ENCODE measurements at regions not wholly inside any gene's neighbourhood (a gene's known extent, or its start where the extent isn't known, plus 50 kb on each side); places are given as distances from the start of the nearest gene placed in this dataset.
"Not testable (repeated sequence)": the region's sequence is repeated elsewhere in the genome, so short reads cannot be mapped to it uniquely, and the experiment has no call there.

DNA sequence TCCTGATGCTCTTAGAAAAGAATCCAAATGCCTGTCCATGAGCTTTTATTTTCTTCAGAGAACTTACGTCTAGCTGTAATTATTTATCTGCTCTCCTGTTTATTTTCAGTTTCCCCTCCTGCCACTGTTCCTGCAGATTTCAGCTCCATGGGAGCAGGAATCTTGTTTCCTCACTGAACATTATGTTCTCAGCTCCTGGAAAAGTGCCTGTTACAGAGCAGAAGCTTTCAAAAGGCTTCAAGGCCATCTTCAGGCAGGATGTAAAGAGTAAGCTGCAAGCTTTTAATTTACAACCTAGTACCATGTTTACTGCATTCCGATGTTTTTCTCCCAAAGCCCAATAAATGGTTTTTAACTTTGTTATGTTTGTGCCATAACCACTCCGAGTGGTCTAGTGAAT, 98.4 kb upstream of the BTG1 start:
- no peak for DNase-seq

- DNase-seq: no peak
These were observed 97.3 kb upstream of the BTG1 start for GRCh38 chr12:92242907-92243306.

- DNase-seq: peak; percentile 74
These were observed 92.3 kb upstream of the BTG1 start for GRCh38 chr12:92237762-92238523.

DNA sequence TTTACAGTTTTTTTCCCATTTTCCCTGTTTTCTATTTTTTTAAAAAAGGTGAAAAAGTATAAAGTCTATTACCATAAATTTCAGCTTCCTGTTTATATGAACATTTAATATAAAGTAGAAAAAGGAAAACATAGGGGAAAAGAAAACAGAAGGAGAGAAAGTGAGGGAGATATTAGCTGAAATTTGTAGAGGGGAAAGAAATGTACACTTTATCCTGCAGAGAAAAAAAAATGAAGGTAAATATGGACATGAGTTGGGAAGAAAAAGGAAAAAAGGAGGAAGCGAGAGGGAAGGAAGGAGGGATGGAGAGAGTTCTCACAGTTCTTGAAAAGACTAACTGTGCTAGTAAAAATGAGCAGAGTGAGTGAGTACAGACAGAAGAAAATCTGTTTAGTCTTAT, 91.6 kb upstream of the BTG1 start:
- DNase-seq: no peak

GRCh38 chr12:92235703-92236472, 90.2 kb upstream of the BTG1 start:
- DNase-seq: no peak

DNA sequence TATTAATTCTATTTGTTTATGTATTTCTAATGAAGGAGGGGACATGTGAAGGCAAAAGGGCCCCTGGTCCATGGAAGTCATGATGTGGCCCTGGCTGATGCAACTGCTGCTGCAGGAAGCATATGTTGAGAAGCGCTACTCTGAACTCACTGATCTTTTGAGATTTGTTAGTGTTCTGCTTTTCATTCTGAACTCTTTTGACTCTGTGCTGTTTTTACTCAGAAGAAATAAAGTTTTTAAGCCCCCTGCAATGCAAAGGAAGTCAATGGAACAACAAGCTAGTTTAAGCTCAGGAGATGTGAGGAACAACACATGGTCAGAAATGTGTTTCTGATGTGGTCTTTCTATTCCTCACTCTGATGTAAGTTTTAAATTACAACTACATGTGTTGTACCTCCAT, 88.9 kb upstream of the BTG1 start:
- DNase-seq: no peak

DNA sequence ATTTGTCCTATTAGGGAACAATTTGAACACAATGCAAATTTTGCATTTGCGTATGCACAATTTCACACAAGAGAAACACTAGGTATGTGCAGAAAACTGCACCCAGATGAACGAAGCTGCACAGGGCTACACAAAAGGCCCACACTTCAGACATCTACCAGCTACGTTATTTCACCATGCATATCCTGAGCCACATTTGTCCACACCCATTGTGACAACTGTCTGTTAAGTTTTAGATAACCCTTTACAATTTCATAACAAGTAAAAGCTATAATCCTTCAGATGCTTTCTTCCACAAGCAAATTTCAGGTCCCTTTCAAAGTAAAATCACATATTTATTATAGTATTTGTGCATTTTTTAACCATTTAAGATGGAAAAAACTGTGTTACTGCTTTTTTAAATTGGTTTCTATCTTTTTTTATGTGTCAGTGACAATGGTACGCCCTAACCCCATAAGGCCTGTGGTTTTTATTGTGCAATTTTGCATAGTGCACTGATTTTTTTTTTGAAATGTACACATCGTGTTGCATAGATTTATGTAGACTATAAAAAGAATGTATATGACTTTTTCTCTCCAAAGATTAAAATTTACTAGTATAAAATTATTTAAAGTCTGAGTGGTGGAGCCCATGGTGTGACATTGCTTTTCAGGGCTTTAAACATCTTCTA, 87.8 kb upstream of the BTG1 start:
- no peak for DNase-seq

DNA sequence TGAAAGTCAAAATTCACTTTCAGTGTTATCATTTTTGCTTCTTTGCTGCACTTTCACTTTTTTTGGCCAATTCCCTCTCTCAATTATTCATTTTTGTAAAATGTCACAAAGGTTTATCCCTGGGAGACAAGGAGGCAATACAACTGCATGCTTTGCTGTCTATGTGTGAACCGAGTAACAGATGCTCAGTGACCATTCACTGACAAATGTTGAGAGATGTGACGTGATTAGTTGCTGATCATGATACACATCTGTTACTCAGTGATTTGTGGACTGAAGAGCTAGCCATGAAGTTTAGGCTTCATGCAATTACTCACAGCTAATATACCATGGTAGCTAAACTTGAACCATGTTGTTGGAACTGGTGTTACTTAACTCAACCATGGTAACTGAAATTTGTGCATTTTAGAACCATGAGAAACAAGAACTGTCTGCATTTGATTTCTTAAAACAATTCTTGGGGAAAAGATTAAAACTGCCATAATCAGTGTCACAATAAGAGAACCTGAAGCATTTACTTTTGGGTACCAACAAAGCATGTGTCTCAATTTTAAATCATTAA, 86.8 kb upstream of the BTG1 start:
- DNase-seq: not testable (repeated sequence)

GRCh38 chr12:92231945-92232344, 86.3 kb upstream of the BTG1 start:
- not testable (repeated sequence) for DNase-seq

DNA sequence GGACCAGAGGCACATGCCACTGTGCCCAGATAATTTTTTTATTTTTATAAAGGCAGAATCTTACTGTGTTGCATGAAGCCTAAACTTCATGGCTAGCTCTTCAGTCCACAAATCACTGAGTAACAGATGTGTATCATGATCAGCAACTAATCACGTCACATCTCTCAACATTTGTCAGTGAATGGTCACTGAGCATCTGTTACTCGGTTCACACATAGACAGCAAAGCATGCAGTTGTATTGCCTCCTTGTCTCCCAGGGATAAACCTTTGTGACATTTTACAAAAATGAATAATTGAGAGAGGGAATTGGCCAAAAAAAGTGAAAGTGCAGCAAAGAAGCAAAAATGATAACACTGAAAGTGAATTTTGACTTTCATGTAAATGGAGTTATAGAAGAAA, 85.9 kb upstream of the BTG1 start:
- not testable (repeated sequence) for DNase-seq

GRCh38 chr12:92229381-92229780, 83.7 kb upstream of the BTG1 start:
- peak; percentile 32 for DNase-seq

DNA sequence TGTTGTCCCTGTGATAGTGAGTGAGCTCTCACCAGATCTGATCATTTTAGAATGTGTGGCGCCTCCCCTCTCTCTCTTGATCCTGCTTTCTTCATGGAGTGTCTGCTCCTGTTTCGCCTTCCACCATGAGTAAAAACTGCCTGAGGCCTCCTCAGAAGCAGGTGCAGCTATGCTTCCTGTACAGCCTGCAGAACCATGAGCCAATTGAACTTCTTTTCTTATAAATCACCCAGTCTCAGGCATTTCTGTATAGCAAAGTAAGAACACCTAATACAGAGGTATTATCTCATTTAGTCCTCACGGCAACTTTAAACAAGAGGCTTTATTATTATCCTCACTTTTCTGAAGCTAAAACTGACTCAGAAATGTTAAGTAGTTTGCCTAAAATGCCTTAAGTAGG, 81.3 kb upstream of the BTG1 start:
- DNase-seq: no peak

GRCh38 chr12:92226071-92226661, 80.5 kb upstream of the BTG1 start:
- DNase-seq: peak; percentile 64

- no peak for DNase-seq
These were observed 79.2 kb upstream of the BTG1 start for GRCh38 chr12:92224685-92225331.

DNA sequence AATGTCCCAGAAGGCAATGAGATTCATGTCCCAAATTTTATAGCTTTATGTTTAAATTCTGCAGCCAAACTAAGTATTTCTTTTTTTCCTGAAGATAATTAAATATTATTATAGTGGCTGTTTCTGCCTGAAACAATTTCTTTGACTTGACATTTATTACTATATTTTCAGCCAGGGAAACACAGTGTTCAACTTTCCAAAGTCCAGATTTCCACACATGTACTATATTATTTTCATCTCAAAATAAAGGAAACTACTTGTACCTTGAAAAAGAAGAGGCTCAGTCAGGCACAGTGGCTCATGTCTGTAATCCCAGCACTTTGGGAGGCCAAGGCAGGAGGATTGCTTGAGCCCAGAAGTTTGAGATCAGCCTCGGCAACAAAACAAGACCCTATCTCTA, 77.8 kb upstream of the BTG1 start:
- DNase-seq: no peak

- no peak for DNase-seq
These were observed 76.1 kb upstream of the BTG1 start for GRCh38 chr12:92221656-92222315.

GRCh38 chr12:92218394-92219077, 72.9 kb upstream of the BTG1 start:
- no peak for DNase-seq

GRCh38 chr12:92216092-92216491, 70.4 kb upstream of the BTG1 start:
- no peak for DNase-seq

GRCh38 chr12:92215358-92215757, 69.7 kb upstream of the BTG1 start:
- no peak for DNase-seq

DNA sequence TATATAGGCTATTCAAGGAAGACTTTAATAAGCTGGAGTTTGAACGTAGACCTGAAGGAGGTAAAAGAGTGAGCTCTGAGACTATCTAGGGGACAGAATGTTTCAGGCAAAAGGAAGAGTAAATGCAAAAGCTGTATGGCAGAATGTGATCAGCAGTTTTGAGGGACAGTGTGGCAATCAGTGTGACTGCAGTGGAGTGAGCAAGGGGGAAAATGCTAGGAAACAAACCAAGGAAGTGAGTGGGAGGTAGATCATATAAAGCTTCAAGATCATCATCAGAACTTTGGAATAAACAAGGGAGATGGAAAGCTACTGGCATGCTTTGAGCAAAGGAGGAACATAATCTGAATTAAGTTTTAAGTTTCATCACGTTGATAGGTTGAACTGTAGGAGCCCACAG, 67.5 kb upstream of the BTG1 start:
- no peak for DNase-seq

- no peak for DNase-seq
These were observed 64.4 kb upstream of the BTG1 start for GRCh38 chr12:92210071-92210470.
